WI38 (cell line): ENCODE measurements at regions not wholly inside any gene's neighbourhood (a gene's known extent, or its start where the extent isn't known, plus 50 kb on each side); places are given as distances from the start of the nearest gene placed in this dataset.

Experiments
- H3K4me3 ChIP-seq: 2 replicates; pipeline ENCODE4 v1.5.1; 2011; ENCODE audit warnings: low read depth, mild to moderate bottlenecking, control low read depth, low read length
- CTCF ChIP-seq: IDR thresholded peaks from 2 replicates; pipeline ENCODE4 v1.5.1; 2012; ENCODE audit warnings: low read depth, mild to moderate bottlenecking, control low read depth, low read length

GRCh38 chr4:13982010-13982409 is 354.5 kb upstream of the BOD1L1 start:
- no peak overlapping the region for H3K4me3 ChIP-seq
- no peak for TF ChIP-seq CTCF

GRCh38 chr4:13983189-13983790 is 355.8 kb upstream of the BOD1L1 start:
- no peak for TF ChIP-seq CTCF

GRCh38 chr4:13984991-13985800 is 357.7 kb upstream of the BOD1L1 start:
- no peak overlapping the region for H3K4me3 ChIP-seq
- no peak for TF ChIP-seq CTCF

More at GRCh38 chr4:13983189-13983790, 355.8 kb upstream of the BOD1L1 start:
- no peak overlapping the region for H3K4me3 ChIP-seq

- H3K4me3 ChIP-seq = no peak overlapping the region
- no peak for TF ChIP-seq CTCF
Observed at GRCh38 chr4:13985837-13986236, 358.3 kb upstream of the BOD1L1 start.

- TF ChIP-seq CTCF = no peak
- H3K4me3 ChIP-seq = no peak overlapping the region
Observed at GRCh38 chr4:13986548-13986947, 359.0 kb upstream of the BOD1L1 start.

GRCh38 chr4:13988353-13989305 is 361.1 kb upstream of the BOD1L1 start:
- H3K4me3 ChIP-seq = no peak overlapping the region

More at GRCh38 chr4:13988353-13989305, 361.1 kb upstream of the BOD1L1 start:
- TF ChIP-seq CTCF = no peak
